OCI-LY3 (cell line): ENCODE measurements at regions not wholly inside any gene's neighbourhood (a gene's known extent, or its start where the extent isn't known, plus 50 kb on each side); places are given as distances from the start of the nearest gene placed in this dataset.

Experiments used
- H2AFZ ChIP-seq: fragments of 200-600, 300-600 bp; shearing (Covaris generic); 2 replicates; pipeline ENCODE4 v1.6.0; 2014; ENCODE audit warnings: antibody characterized with exemption, low read depth, low read length
- H3K27ac ChIP-seq: fragments of 200-600, 300-600 bp; sonication (generic); 2 replicates; pipeline ENCODE4 v1.5.1; 2014; ENCODE audit warnings: mild to moderate bottlenecking, low read length, moderate library complexity, mixed read lengths
- H3K27me3 ChIP-seq: fragments of 200-600, 300-600 bp; sonication (generic); 2 replicates; pipeline ENCODE4 v1.6.1; 2014; ENCODE audit warnings: low read depth, low read length, mixed read lengths
- H3K36me3 ChIP-seq: fragments of 200-600, 300-600 bp; sonication (generic); replicated peaks from 2 replicates; pipeline ENCODE3; 2014; ENCODE audit warnings: low read depth, low read length, mixed read lengths
- H3K4me1 ChIP-seq: fragments of 300-600, 200-600 bp; sonication (generic); 2 replicates; pipeline ENCODE4 v1.6.1; 2014; ENCODE audit warnings: low read length, mixed read lengths
- H3K4me2 ChIP-seq: fragments of 200-600, 300-600 bp; sonication (generic); 2 replicates; pipeline ENCODE4 v1.6.1; 2014; ENCODE audit warnings: low read length, mixed read lengths
- H3K4me3 ChIP-seq: fragments of 300-600, 200-600 bp; sonication (generic); 2 replicates; pipeline ENCODE4 v1.5.1; 2014; ENCODE audit warnings: antibody characterized with exemption, mild to moderate bottlenecking, low read length, moderate library complexity
- H3K79me2 ChIP-seq: fragments of 300-600, 200-600 bp; shearing (Covaris generic); 2 replicates; pipeline ENCODE4 v1.6.1; 2014; ENCODE audit warnings: mild to moderate bottlenecking, low read length, mixed read lengths
- H3K9ac ChIP-seq: fragments of 300-600, 200-600 bp; shearing (Covaris generic); 2 replicates; pipeline ENCODE4 v1.6.0; 2014; ENCODE audit warnings: mild to moderate bottlenecking, low read length, moderate library complexity
- H3K9me3 ChIP-seq: fragments of 200-600, 300-600 bp; shearing (Covaris generic); 2 replicates; pipeline ENCODE4 v1.6.1; 2014; ENCODE audit warnings: low read length, mixed read lengths; ENCODE audit not compliant: insufficient read depth
- H4K20me1 ChIP-seq: fragments of 200-600, 300-600 bp; sonication (generic); 2 replicates; pipeline ENCODE4 v1.6.1; 2016; ENCODE audit warnings: low read length, mixed read lengths; ENCODE audit not compliant: insufficient read depth
- CTCF ChIP-seq: fragments of 200-600, 300-600 bp; sonication (generic); IDR thresholded peaks from 2 replicates; pipeline ENCODE4 v1.5.1; 2014; ENCODE audit warnings: antibody characterized with exemption, low read length, low read depth
- EZH2phosphoT487 ChIP-seq: fragments of 200-600 bp; shearing (Covaris generic); IDR thresholded peaks from 2 replicates; pipeline ENCODE4 v1.6.1; 2018; ENCODE audit warnings: antibody characterized with exemption, mixed run types, low read depth

DNA sequence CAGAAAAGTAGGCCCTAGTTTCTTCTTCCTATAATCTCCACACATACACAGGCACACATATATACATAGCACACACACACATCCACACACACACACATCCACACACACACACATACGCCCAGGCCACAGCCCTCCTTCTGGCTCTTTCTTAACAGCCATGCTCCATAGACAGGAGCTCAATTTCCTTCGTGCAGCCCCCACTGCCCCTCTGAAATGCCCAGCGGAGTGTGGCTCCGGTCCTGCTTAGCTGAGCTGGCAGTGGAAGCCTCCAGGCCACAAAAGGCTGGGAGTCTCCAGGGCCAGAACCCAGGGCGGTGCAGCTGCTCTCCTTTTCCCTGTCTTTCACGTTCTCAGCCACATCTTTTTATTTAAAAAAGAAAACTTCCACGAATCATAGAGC lies 282.9 kb upstream of the IGFBP3 start:
- H3K9ac ChIP-seq, result no peak overlapping the region
- no peaks in the 10 kb centered on the region for H3K36me3 ChIP-seq
- no peaks in the 10 kb centered on the region for H3K27me3 ChIP-seq
- no peak overlapping the region for H3K4me2 ChIP-seq
- TF ChIP-seq EZH2phosphoT487 (no peak), CTCF (no peak)
- no peak overlapping the region for H3K27ac ChIP-seq
- peaks cover 47% of the 10 kb centered on the region for H3K4me1 ChIP-seq
- no peak overlapping the region for H2AFZ ChIP-seq
- H3K79me2 ChIP-seq, result no peaks in the 10 kb centered on the region
- no peak overlapping the region for H3K4me3 ChIP-seq
- H3K9me3 ChIP-seq, result no peaks in the 10 kb centered on the region
- H4K20me1 ChIP-seq, result no peaks in the 10 kb centered on the region

- TF ChIP-seq CTCF, result no peak
- TF ChIP-seq EZH2phosphoT487, result no peak
- Histone ChIP-seq H2AFZ (no peak overlapping the region), H3K27ac (no peak overlapping the region), H3K79me2 (no peaks in the 10 kb centered on the region), H3K27me3 (no peaks in the 10 kb centered on the region), H3K36me3 (no peaks in the 10 kb centered on the region), H3K4me2 (no peak overlapping the region), H3K4me1 (peaks cover 32% of the 10 kb centered on the region), H3K9ac (no peak overlapping the region), H3K4me3 (no peak overlapping the region), H3K9me3 (no peaks in the 10 kb centered on the region), H4K20me1 (no peaks in the 10 kb centered on the region)
Measured at GRCh38 chr7:46202379-46202778, 281.3 kb upstream of the IGFBP3 start.

- Histone ChIP-seq H3K27ac (no peak overlapping the region), H3K9ac (no peak overlapping the region)
Measured at GRCh38 chr7:46201961-46202360, 280.9 kb upstream of the IGFBP3 start.

DNA sequence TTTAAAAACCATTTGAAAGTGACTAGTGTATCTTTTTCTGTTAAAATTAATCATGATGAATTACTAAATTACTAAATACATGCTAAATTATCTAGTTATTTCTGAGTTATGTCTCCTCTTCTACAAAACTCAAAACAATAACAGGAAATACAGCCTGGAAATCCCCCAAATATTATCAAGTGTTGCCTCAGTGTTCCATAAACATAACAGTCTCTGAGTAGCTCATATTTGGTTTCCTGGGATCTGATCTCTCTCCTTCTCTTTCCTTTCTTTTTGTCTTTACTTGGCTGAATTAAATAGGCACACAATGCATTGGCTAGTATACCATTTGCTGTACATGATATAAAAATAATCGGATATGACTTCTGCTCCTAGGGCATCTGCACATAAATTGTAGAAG lies 277.6 kb upstream of the IGFBP3 start:
- TF ChIP-seq CTCF (no peak), EZH2phosphoT487 (no peak)
- Histone ChIP-seq H3K79me2 (no peaks in the 10 kb centered on the region), H3K4me2 (no peak overlapping the region), H2AFZ (no peak overlapping the region), H3K36me3 (no peaks in the 10 kb centered on the region), H3K9me3 (no peaks in the 10 kb centered on the region), H4K20me1 (no peaks in the 10 kb centered on the region), H3K9ac (no peak overlapping the region), H3K27ac (no peak overlapping the region), H3K4me3 (no peak overlapping the region), H3K4me1 (no peaks in the 10 kb centered on the region), H3K27me3 (no peaks in the 10 kb centered on the region)

More at GRCh38 chr7:46201961-46202360, 280.9 kb upstream of the IGFBP3 start:
- Histone ChIP-seq H3K9me3 (no peaks in the 10 kb centered on the region), H3K4me2 (no peak overlapping the region), H3K4me3 (no peak overlapping the region), H3K27me3 (no peaks in the 10 kb centered on the region), H4K20me1 (no peaks in the 10 kb centered on the region), H3K79me2 (no peaks in the 10 kb centered on the region), H3K4me1 (peaks cover 28% of the 10 kb centered on the region), H2AFZ (no peak overlapping the region), H3K36me3 (no peaks in the 10 kb centered on the region)
- TF ChIP-seq EZH2phosphoT487 (no peak), CTCF (no peak)
